Mammary epithelial cell (primary cell): ENCODE measurements at regions not wholly inside any gene's neighbourhood (a gene's known extent, or its start where the extent isn't known, plus 50 kb on each side); places are given as distances from the start of the nearest gene placed in this dataset.

ENCODE experiments used
- CTCF ChIP-seq, 2 donors: IDR thresholded peaks in 1 of 2; conservative IDR thresholded peaks in 1 of 2; 2 replicates each; pipeline ENCODE4 v1.5.1; 2011 to 2012; ENCODE audit warnings: inconsistent platforms in 2 of 2, low read length in 2 of 2, mild to moderate bottlenecking in 2 of 2, control low read depth in 1 of 2, low read depth in 1 of 2; ENCODE audit not compliant: insufficient read depth in 1 of 2; ENCODE audit errors: extremely low read depth in 1 of 2
- EZH2 ChIP-seq: IDR thresholded peaks from 2 replicates; pipeline ENCODE4 v1.6.1; 2012; ENCODE audit warnings: low read length, inconsistent platforms, borderline replicate concordance

DNA sequence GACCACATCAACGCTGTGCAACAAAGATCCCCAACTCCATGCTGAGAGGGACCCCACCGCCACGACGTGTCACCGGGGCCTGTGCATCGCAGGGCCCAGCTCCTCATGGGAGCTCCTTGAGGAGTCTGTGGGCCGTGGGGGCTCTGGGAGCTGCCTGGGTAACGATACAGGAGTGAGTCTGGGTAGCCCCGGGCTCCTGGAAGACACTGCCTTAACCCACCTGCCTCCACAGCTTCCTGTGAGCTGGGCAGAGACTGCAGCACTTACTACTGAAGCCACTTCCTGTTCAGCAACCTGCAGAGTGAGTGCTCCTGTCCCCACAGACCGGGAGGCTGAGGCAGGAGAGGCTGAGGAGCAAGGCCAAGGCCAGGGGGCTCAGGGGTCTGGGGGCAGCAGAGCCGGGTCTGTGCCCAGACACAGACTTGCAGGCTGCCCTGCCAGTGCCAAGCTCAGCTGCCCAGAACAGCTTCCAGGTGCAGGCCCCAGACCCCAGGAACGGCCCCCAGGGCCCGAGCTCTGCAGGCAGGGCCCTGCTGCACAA is 226.7 kb downstream of the BRD1 start:
- TF ChIP-seq CTCF (conservative IDR thresholded peaks at IDR 0.05 in 1 of 2, IDR thresholded peaks at IDR 0.05 in 1 of 2; ENCODE audit: extremely low read depth in 1 of 2, insufficient read depth in 1 of 2, low read depth in 1 of 2, low read length in 2 of 2) (no peak), EZH2 (no peak)
